NOMO-1 (cell line): ENCODE measurements at regions not wholly inside any gene's neighbourhood (a gene's known extent, or its start where the extent isn't known, plus 50 kb on each side); places are given as distances from the start of the nearest gene placed in this dataset.
"Not testable (repeated sequence)": the region's sequence is repeated elsewhere in the genome, so short reads cannot be mapped to it uniquely, and the experiment has no call there.

Experiments used
- DNase-seq, 2 experiments: peaks; one replicate each; lab custom pipeline; 2025; ENCODE audit not compliant: unreplicated experiment in 2 of 2; lab: John Stamatoyannopoulos, UW

DNA sequence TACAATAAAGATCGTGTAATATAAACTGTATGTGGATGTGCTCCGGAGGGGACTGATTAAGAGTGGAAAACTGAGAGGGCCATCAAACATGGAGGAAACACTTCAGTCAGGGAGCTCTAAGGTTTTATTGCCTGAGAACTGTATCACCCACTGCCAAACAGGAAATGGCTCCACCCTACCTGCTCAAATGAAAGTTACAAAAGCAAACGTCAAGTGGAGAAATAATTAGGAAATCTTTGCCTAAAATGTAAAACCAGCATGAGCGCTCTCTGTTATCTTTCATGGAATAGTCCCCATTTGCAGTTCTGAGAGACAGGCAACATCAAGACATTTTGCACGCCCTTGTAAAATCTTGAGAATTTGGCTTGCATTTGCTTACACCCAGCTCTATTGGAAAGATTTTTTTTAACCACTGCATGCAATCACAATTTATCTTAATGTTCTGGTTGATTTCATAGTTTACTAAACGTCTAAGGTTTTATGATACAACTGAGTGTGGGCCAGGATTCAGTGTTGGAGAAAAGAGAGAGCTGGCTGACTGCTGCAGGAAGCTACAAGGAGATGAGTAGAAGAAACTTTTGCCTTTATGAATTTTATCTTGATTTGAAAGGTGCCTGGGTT, 344.0 kb upstream of the PRICKLE1 start:
- no peak for DNase-seq

- DNase-seq: no peak
Observed at GRCh38 chr12:42932936-42933335, 343.4 kb upstream of the PRICKLE1 start.

DNA sequence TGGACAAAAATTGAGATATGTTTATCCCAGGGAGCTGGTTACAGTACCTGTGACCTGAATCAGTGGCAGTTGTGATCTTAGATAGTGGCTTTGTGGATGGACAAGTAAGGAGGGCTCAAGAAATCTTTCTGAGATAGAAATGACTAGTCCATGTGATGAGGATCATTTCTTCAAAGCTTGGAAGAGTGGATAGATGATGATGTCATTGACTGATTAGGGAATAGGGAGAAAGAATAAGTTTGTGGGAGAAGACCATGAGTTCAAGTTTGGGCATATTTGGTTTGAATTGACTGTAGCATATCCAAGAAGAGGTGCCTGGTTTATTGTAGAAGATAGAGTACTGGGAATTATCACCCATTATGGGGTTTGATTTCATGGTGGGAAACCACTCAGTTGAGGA, 336.7 kb upstream of the PRICKLE1 start:
- no peak for DNase-seq

DNA sequence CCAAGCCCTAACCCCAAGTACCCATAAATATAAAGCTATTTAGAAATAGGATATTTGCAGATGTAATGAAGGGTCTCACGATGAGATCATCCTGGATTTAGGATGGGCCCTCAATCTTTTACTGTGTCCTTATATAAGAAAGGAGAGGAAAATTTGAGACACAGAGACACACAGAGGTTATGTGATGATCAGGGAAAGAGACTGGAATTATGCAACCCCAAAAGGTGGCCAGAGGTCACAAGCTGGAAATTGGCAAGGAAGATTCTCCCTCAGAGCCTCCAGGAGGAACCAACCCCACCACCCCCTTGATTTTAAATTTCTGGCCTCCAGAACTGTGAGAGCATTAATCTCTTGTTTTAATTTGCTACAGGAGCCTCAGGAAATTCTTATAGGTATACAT, 334.9 kb upstream of the PRICKLE1 start:
- no peak for DNase-seq

DNA sequence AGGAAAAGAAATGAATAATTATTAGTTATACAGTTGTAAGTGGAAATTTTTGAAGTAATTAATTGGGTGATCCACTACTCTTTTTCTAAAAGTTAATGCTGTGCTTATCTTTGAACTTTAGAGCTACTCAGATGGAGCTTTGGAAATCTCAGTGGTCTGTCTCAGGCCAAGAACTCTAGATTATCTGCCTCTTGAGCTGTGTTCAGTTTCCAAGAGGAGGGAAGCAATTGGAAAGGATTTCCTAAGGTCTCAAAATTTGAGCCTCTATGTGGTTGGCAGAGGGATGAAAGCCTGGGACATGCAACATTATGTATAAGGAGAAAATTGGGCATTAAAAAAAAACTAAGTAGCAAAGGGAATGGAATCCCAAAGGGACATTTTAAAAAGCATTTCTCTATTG, 334.0 kb upstream of the PRICKLE1 start:
- DNase-seq: no peak

DNA sequence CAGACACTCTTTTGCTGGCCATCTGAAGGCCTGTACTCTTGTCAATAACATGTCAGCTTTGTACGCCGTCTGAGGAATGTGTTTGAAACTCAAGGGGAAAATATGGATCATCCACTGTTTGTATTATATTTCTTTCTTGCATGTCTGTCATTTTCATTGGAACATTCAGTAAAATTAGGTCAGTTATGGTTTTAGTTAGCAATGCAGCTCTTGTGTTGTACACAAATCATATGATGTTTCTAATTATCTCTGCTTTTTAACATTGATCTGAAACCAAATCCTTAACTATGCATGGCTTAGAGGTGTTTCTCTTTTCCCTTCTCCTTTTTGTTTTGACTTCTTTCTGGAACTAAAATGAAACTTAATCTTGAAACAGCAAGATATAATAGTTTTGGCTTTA, 333.6 kb upstream of the PRICKLE1 start:
- no peak for DNase-seq

DNA sequence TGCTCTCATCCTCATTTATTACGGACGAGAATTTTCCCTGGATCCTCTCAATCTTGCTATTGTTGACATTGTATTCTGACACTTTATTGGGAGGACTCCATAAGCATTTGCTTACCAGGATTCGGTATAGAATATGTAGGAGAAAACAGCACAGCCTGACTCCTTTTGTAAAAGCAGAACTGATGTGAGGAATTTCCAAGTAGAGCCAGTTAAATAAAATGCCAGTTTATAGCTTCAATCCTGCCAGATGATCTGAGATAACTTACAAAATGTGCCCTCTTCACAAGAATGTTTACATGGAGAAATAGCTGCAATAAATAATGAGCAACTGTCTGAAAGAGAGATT, 332.9 kb upstream of the PRICKLE1 start:
- no peak for DNase-seq

- DNase-seq: no peak
Observed at GRCh38 chr12:42921741-42922504, 332.4 kb upstream of the PRICKLE1 start.

DNA sequence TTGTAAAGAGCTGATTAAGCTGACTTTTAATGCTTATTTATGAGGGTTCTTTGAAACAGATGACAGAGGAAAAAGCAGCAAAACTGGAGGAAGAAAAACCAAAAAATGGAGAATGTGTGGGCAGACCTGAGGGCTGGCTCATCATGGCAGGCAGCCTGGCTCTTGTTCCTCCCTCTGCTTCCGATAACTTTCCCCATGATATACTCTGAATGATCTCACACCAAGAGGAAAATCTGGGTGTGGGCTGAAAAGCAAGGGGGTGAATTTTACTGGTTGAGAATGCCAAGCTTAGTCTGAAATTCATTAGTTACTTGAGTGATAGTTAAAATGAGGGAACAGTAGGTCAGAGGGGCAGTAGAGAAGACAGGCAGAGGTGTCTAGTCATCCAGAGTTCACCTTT, 330.1 kb upstream of the PRICKLE1 start:
- DNase-seq: no peak

DNA sequence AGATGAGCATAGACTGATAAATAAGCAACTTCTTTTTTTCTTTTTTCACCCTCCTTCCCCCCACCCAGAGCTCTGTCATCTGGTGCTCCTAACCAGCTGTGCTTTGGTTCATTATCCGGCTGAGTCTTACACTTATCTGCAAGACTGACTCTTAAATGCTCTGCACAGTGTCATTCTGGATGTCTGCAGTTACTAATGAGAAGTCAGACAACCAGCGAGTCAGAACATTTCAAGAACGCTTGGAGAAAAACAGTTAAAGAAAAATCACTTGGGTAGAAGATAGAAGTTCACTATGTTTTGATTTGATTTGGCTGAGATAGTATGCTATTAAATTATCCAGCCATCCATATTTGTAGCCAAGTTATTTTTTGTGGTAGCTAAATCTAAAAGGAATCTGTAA, 328.9 kb upstream of the PRICKLE1 start:
- DNase-seq: no peak

DNA sequence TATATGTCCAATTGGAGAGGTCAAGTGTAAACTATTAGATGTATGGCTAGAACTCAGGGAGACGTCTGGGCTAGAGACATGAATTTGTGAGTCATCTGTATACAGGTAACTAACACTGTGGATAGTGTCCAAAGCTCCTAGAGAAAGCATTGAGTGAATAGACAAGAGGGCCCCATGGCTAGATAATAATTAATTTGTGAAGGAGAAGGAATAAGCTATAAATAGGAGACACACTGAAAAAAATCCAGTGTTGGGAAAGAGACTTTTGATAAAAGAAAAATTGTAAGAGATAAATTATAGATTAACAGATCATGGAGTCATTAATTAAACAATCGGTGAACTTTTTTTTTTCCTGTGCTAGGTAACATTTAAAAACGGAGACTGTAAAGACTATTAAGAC, 326.6 kb upstream of the PRICKLE1 start:
- no peak for DNase-seq

- DNase-seq: no peak
Observed at GRCh38 chr12:42915426-42915825, 325.9 kb upstream of the PRICKLE1 start.

- DNase-seq: no peak
Observed at GRCh38 chr12:42912367-42912766, 322.8 kb upstream of the PRICKLE1 start.

DNA sequence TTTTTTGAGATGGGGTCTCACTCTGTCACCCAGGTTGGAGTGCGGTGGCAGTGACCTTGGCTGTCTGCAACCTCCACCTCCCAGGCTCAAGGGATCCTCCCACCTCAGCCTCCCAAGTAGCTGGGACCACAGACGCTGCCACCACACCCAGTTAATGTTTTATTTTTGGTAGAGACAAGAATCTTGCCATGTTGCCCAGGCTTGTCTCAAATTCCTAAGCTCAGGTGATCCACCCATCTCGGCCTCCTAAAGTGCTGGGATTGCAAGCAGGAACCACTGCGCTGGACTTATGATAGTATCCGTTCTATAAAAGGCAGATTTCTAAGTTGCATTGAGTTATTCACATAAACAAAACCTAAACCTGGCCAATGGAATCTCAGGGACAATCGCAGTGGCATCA, 321.1 kb upstream of the PRICKLE1 start:
- no peak for DNase-seq

- DNase-seq: no peak
Observed at GRCh38 chr12:42908712-42909111, 319.2 kb upstream of the PRICKLE1 start.

GRCh38 chr12:42906801-42907200, 317.3 kb upstream of the PRICKLE1 start:
- DNase-seq: not testable (repeated sequence)

- DNase-seq: no peak
Observed at GRCh38 chr12:42905419-42905705, 315.8 kb upstream of the PRICKLE1 start.

DNA sequence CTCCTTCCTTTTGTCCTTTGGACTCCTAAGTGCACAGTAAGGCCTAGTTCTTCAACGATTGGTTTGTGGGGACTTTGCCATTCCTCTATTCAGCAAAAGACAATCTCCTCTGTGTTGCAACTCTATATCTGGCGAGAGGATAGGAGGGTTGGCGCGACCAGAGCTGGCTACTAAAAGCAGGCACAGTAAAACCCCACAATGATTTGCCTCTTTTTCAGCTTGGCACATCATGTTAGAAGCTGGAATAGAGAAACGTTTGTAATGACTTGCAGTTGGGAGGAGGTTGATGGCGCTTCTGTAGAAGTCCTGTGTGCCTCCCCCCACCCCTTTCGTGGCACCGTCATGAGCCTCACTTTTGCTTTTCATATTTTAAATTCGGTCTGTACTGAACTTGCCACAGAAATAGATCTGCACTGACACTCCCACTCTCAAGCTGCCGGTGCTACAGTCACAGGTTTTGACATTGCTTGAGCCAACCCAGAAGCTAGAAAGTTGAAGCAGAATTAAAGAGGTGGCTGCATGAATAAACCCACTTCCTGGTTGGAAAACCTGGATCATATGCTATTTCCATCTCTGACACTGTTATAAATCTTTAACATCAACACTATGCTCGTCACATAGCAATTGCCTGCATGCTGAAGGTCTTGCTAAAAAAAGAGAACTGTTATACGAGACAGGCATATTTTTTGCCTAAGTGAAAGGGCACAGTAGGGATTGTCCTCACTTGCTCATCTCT, 315.3 kb upstream of the PRICKLE1 start:
- no peak for DNase-seq

DNA sequence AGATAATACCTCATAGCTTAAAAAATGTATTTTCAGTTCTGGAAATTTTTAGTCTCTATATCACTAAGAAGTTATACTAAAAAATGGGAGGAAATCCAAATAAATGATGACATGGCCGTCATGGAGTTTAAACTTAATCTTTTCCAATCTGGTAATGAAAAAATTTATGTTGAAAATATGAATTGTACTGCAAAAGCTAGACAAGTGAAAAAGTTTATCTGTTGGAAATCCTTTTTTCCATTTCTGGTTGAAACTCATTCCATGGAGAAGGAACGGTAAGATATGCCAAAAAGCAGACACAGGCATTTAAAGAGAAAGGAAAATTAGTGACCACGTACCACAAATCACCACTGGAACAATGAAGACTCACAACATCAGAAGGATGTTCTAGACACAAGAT, 314.2 kb upstream of the PRICKLE1 start:
- DNase-seq: no peak

DNA sequence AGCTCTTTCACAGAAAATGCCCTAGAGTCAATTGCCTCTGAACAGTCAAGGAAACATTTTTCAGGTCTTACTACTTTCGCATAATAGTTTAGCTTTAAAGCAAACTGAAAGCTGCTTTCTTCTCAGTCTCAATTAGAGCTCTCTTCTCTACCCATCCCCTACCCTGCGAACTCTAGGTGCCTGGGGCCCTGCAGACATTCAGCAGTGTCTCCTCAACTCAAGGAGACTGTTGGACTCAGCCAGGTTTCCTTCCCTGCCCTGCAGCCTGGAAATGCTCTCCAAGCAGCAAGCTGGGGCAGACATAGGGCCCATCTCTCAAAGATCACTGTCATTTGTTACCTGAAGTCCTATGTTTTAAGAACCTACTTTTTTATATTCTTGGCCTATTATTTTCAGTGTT, 312.5 kb upstream of the PRICKLE1 start:
- no peak for DNase-seq

DNA sequence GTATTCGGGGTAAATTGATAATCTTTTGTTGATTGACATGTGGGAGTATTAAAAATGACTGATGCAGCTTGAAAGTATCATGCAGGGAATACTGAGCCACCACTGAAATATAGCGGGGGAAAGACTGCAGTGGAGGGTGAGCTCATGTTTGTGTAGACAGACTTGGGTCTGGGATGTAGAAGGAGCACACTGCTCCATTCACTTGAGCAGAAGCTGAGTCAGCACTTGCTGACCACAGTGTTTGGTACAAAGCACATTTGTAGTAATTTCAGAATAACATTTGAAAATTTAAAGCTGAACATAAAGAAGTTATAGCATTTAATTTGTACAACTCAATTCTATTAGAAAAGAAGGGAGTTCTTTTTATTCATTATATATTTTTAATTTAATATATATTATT, 304.3 kb upstream of the PRICKLE1 start:
- DNase-seq: no peak
